ENCODE measurements at regions not wholly inside any gene's neighbourhood (a gene's known extent, or its start where the extent isn't known, plus 50 kb on each side); places are given as distances from the start of the nearest gene placed in this dataset.

DNA sequence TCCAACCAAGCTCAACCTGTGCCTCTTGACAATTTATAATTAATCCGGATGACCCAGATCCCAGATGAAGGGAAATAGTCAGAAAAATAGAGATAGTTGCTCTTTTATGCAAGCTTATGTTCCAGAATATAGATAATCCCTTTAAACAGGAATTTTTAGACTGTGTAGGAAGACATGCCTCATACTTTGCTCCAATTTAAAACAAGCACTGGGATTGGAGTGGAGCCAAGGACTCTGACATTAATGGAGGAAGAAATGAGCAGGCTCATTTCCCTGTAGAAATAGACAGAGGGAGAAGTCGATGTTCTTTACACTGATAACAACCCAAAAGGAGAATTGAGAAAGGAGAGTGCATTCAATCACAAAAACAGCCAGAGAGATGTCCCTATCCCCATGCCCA lies 70.1 kb upstream of the LRRC55 start:
- Mint-ChIP-seq H3K27ac (no peak overlapping the region), H3K4me3 (no peak overlapping the region), H3K36me3 (ENCODE audit: low read depth) (no peaks in the 10 kb centered on the region), H3K27me3 (no peaks in the 10 kb centered on the region), H3K4me1 (ENCODE audit: low read depth) (no peaks in the 10 kb centered on the region), H3K9me3 (no peaks in the 10 kb centered on the region)
- ATAC-seq (no peak), DNase-seq (no peak)
- POLR2A ChIA-PET, result no interaction called here
- TF ChIP-seq, protein P1, sequence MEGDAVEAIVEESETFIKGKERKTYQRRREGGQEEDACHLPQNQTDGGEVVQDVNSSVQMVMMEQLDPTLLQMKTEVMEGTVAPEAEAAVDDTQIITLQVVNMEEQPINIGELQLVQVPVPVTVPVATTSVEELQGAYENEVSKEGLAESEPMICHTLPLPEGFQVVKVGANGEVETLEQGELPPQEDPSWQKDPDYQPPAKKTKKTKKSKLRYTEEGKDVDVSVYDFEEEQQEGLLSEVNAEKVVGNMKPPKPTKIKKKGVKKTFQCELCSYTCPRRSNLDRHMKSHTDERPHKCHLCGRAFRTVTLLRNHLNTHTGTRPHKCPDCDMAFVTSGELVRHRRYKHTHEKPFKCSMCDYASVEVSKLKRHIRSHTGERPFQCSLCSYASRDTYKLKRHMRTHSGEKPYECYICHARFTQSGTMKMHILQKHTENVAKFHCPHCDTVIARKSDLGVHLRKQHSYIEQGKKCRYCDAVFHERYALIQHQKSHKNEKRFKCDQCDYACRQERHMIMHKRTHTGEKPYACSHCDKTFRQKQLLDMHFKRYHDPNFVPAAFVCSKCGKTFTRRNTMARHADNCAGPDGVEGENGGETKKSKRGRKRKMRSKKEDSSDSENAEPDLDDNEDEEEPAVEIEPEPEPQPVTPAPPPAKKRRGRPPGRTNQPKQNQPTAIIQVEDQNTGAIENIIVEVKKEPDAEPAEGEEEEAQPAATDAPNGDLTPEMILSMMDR (IDR thresholded peaks at IDR 0.05), result no peak
- intact Hi-C loops (cut with micrococcal nuclease), result no loop called here
- CTCF ChIA-PET, result interaction anchor here (1.3 to 1.4 kb wide), 2 partner anchors 138 kb away, joined by 3 to 4 read pairs; no protein-coding TSS in a partner anchor

DNA sequence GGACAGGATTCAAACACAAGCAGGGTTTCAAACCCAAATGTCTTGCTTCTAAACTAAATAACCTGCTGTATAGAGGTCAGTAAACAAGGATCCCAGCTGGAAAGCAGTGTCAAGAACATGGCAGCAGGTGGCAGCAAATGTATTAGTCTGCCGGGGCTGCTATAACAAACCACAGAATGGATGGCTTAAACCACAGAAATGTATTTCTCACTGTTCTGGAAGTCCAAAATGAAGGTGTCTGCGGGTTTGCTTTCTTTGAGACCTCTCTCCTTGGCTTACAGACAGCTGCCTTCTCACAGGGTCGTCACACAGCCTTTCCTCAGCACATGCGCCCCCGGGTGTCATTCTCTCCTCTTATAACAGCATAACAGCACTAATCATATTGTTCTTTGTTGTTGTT lies 65.1 kb upstream of the LRRC55 start:
- DNase-seq (peak; percentile 31), ATAC-seq (no peak)
- CTCF ChIA-PET, result interaction anchor here (1.0 to 4.6 kb wide), 5 partner anchors 133 to 276 kb away, joined by 3 to 39 read pairs (median 3); no protein-coding TSS in a partner anchor
- POLR2A ChIA-PET, result no interaction called here
- H3K4me3 Mint-ChIP-seq, result no peak overlapping the region
- no peaks in the 10 kb centered on the region for H3K36me3 Mint-ChIP-seq (ENCODE audit: low read depth)
- intact Hi-C loops (cut with micrococcal nuclease), result loop anchor here (5.0 kb wide), 1 partner anchor 131 kb away; no protein-coding TSS in a partner anchor
- no peaks in the 10 kb centered on the region for H3K9me3 Mint-ChIP-seq
- H3K27me3 Mint-ChIP-seq, result peaks cover 2% of the 10 kb centered on the region
- no peaks in the 10 kb centered on the region for H3K4me1 Mint-ChIP-seq (ENCODE audit: low read depth)
- H3K27ac Mint-ChIP-seq, result no peak overlapping the region
- TF ChIP-seq, protein P1 (IDR thresholded peaks at IDR 0.05), result no peak

DNA sequence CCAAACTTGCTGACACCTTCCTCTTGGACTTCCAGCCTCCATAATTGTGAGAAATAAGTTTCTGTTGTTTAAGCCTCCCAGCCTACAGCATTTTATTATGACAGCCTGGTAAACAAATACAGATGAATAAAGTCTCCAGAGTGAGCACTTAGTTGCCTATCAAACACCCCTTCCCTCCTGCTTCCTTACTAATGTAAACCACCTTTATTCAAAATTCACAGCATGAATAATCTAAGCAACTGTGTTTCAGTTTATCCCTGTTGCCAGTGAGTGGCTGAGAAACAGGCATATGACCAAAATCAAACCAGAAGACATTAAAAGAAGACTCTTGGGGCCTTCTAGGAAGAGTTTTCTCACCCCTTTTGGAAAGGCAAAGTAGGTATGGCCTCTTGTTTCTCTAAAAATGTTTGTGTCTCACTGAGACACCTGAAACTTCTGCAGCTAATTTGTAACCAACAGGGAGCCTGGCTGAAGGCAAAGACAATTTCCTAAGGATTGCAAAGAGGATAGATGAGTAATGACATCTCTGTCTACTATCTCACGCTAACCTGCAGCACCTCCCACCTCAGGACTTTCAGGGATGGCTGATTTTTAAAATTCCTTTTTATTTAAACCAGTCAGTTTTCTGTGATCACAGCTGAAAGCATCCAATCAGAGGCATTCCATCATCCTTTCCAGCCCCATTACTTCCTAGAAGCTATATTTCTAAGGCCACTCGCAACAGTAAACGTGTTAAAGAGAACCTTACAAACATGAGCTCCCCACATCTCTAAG lies 61.4 kb upstream of the LRRC55 start:
- intact Hi-C loops (cut with micrococcal nuclease), result no loop called here
- Mint-ChIP-seq H3K36me3 (ENCODE audit: low read depth) (no peaks in the 10 kb centered on the region), H3K4me3 (no peak overlapping the region), H3K9me3 (no peaks in the 10 kb centered on the region), H3K27me3 (peaks cover 17% of the 10 kb centered on the region), H3K4me1 (ENCODE audit: low read depth) (no peaks in the 10 kb centered on the region), H3K27ac (no peak overlapping the region)
- POLR2A ChIA-PET, result interaction anchor here (0.6 kb wide), 1 partner anchor 24 kb away, joined by 3 read pairs; no protein-coding TSS in a partner anchor
- no peak for ATAC-seq
- CTCF ChIA-PET, result interaction anchor here (0.9 to 4.6 kb wide), 3 partner anchors 13 to 130 kb away, joined by 3 to 39 read pairs (median 17); no protein-coding TSS in a partner anchor
- no peak for DNase-seq
- TF ChIP-seq, protein P1 (IDR thresholded peaks at IDR 0.05), result no peak

DNA sequence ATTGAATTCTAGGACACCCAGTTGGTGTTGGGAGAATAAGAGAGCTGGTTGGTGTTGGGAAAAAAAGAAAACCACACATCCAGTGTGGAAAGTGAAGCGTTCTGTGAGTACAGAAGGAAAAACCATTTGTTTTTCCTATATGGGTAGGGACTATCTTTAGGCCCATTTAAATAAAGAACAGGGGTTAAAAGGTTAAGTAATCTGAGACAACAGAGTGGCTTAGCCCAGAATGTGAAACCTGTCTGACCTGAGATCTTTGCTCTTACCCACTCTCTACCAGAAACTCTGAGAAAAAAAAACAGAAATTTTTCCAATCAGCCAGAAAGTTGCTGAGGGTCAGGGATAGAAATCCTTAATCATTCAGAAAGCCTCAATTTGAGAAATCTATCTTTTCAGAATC lies 59.8 kb upstream of the LRRC55 start:
- DNase-seq (no peak), ATAC-seq (no peak)
- ChIA-PET POLR2A (no interaction called here), CTCF (interaction anchor here (0.9 to 3.3 kb wide), 2 partner anchors 127 to 131 kb away, joined by 6 to 17 read pairs; no protein-coding TSS in a partner anchor)
- peaks cover 22% of the 10 kb centered on the region for H3K27me3 Mint-ChIP-seq
- H3K27ac Mint-ChIP-seq, result no peak overlapping the region
- H3K36me3 Mint-ChIP-seq (ENCODE audit: low read depth), result no peaks in the 10 kb centered on the region
- no peak overlapping the region for H3K4me3 Mint-ChIP-seq
- TF ChIP-seq, protein P1 (IDR thresholded peaks at IDR 0.05), result no peak
- no peaks in the 10 kb centered on the region for H3K4me1 Mint-ChIP-seq (ENCODE audit: low read depth)
- H3K9me3 Mint-ChIP-seq, result no peaks in the 10 kb centered on the region
- intact Hi-C loops (cut with micrococcal nuclease), result no loop called here

DNA sequence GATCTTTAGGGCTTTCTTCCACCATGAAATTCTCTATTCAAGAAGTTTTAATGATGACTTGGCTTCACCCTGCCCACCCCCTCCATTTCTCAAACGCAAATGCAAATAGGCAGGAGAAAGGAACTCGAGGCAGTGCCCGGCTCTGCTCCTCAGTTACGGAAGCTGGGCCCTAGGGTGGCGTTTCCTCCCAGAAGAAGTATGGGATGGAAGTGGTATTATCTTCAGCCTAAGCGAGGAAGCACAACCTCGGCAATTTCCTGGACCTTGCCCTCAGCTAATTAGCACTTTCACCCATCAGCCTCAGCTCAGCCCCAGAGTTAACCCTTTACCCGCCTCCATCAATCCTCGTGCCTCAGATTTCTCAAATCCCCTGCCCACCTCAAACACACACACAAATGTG lies 58.2 kb upstream of the LRRC55 start:
- Mint-ChIP-seq H3K9me3 (no peaks in the 10 kb centered on the region), H3K27ac (no peak overlapping the region), H3K4me3 (no peak overlapping the region), H3K4me1 (ENCODE audit: low read depth) (no peaks in the 10 kb centered on the region), H3K27me3 (peaks cover 32% of the 10 kb centered on the region), H3K36me3 (ENCODE audit: low read depth) (no peaks in the 10 kb centered on the region)
- POLR2A ChIA-PET, result interaction anchor here (1.0 kb wide), 1 partner anchor 284 kb away, joined by 3 read pairs; no protein-coding TSS in a partner anchor
- CTCF ChIA-PET, result interaction anchor here (3.3 kb wide), 1 partner anchor 126 kb away, joined by 17 read pairs; no protein-coding TSS in a partner anchor
- TF ChIP-seq, protein P1 (IDR thresholded peaks at IDR 0.05), result no peak
- intact Hi-C loops (cut with micrococcal nuclease), result no loop called here
- DNase-seq (no peak), ATAC-seq (no peak)
